CD14-positive monocyte (primary cell): ENCODE measurements at regions not wholly inside any gene's neighbourhood (a gene's known extent, or its start where the extent isn't known, plus 50 kb on each side); places are given as distances from the start of the nearest gene placed in this dataset.

ENCODE experiments used
- DNase-seq, 3 donors: peaks; one replicate each; pipeline ENCODE4 v3.0.0-alpha.2; 2011 to 2022
- H2AFZ ChIP-seq: 2 replicates; pipeline ENCODE4 v1.6.0; 2012; ENCODE audit warnings: mild to moderate bottlenecking, low read depth, low read length, inconsistent platforms; ENCODE audit not compliant: insufficient read depth, poor library complexity, severe bottlenecking
- H3K27ac ChIP-seq, 2 donors: 1 replicate in 1 of 2; 2 replicates in 1 of 2; pipeline ENCODE4 v1.5.1; 2012 to 2013; ENCODE audit warnings: low read length in 2 of 2, control low read depth in 1 of 2, inconsistent platforms in 1 of 2, low read depth in 1 of 2, mild to moderate bottlenecking in 1 of 2
- H3K27me3 ChIP-seq, 2 donors: one replicate each; pipeline versions ENCODE4 v1.6.0 to v1.6.1; 2011 to 2013; ENCODE audit warnings: low read length in 2 of 2; ENCODE audit not compliant: control insufficient read depth in 2 of 2, insufficient read depth in 2 of 2
- H3K36me3 ChIP-seq, 2 donors: replicated peaks in 1 of 2; 1 replicate in 1 of 2; 2 replicates in 1 of 2; pipeline versions ENCODE4 v1.5.1 to v1.6.1; 2012 to 2013; ENCODE audit warnings: low read length in 2 of 2, control low read depth in 1 of 2, inconsistent platforms in 1 of 2, mild to moderate bottlenecking in 1 of 2; ENCODE audit not compliant: insufficient read depth in 2 of 2, control insufficient read depth in 1 of 2
- H3K4me1 ChIP-seq, 2 donors: 1 replicate in 1 of 2; 2 replicates in 1 of 2; pipeline versions ENCODE4 v1.5.1 to v1.6.1; 2012 to 2013; ENCODE audit warnings: low read length in 2 of 2, control low read depth in 1 of 2, inconsistent platforms in 1 of 2, mild to moderate bottlenecking in 1 of 2, moderate library complexity in 1 of 2; ENCODE audit not compliant: insufficient read depth in 2 of 2, control insufficient read depth in 1 of 2
- H3K4me2 ChIP-seq: replicated peaks from 2 replicates; pipeline ENCODE3; 2012; ENCODE audit warnings: low read length, moderate library complexity, mild to moderate bottlenecking; ENCODE audit not compliant: poor library complexity, severe bottlenecking; ENCODE audit errors: extremely low read depth
- H3K4me3 ChIP-seq, 3 experiments: fragments of 200-600 bp in 1 of 3; sonication (generic) in 1 of 3; replicated peaks in 1 of 3; 1 replicate in 2 of 3; 2 replicates in 1 of 3; pipeline ENCODE4 v1.5.1; 2011 to 2013; ENCODE audit warnings: low read length in 3 of 3, mild to moderate bottlenecking in 3 of 3, control low read depth in 2 of 3, low read depth in 2 of 3, inconsistent platforms in 1 of 3, moderate library complexity in 1 of 3
- H3K79me2 ChIP-seq: 2 replicates; pipeline ENCODE4 v1.6.0; 2012; ENCODE audit warnings: mild to moderate bottlenecking, control low read depth, inconsistent platforms, low read length, moderate library complexity; ENCODE audit not compliant: insufficient read depth
- H3K9ac ChIP-seq: 2 replicates; pipeline ENCODE4 v1.6.0; 2017; ENCODE audit warnings: low read length, mild to moderate bottlenecking; ENCODE audit not compliant: insufficient read depth, poor library complexity, severe bottlenecking
- H3K9me3 ChIP-seq, 2 donors: replicated peaks in 1 of 2; 1 replicate in 1 of 2; 2 replicates in 1 of 2; pipeline versions ENCODE4 v1.5.1 to v1.6.1; 2012 to 2013; ENCODE audit warnings: low read length in 2 of 2, control low read depth in 1 of 2; ENCODE audit not compliant: control insufficient read depth in 1 of 2, insufficient read depth in 1 of 2
- H4K20me1 ChIP-seq: 2 replicates; pipeline ENCODE4 v1.6.0; 2012; ENCODE audit warnings: mild to moderate bottlenecking, low read length, control low read depth, moderate library complexity; ENCODE audit not compliant: insufficient read depth
- H3K27ac Mint-ChIP-seq, 7 donors: one replicate each; pipeline ENCODE4 v1.8.0; 2020; ENCODE audit warnings: mild to moderate bottlenecking in 7 of 7, mixed read lengths in 7 of 7, moderate library complexity in 6 of 7, inconsistent platforms in 2 of 7
- H3K27me3 Mint-ChIP-seq, 3 donors: one replicate each; pipeline ENCODE4 v1.8.0; 2021 to 2022; ENCODE audit warnings: low read depth in 3 of 3, mild to moderate bottlenecking in 3 of 3, mixed read lengths in 3 of 3, moderate library complexity in 3 of 3, inconsistent platforms in 1 of 3
- H3K36me3 Mint-ChIP-seq, 2 donors: one replicate each; pipeline ENCODE4 v1.8.0; 2020; ENCODE audit warnings: mixed read lengths in 2 of 2, inconsistent platforms in 1 of 2, mild to moderate bottlenecking in 1 of 2
- H3K4me1 Mint-ChIP-seq: one replicate; pipeline ENCODE4 v1.8.0; 2020; ENCODE audit warnings: mild to moderate bottlenecking, mixed read lengths
- H3K4me3 Mint-ChIP-seq, 2 donors: one replicate each; pipeline ENCODE4 v1.8.0; 2020; ENCODE audit warnings: mild to moderate bottlenecking in 2 of 2, mixed read lengths in 2 of 2, moderate library complexity in 1 of 2
- H3K9me3 Mint-ChIP-seq, 7 donors: one replicate each; pipeline ENCODE4 v1.8.0; 2020 to 2022; ENCODE audit warnings: mixed read lengths in 7 of 7, mild to moderate bottlenecking in 6 of 7, moderate library complexity in 6 of 7, inconsistent platforms in 2 of 7
- WGBS: methylation state at CpG from one replicate; pipeline ENCODE4 v1.1.5; 2013; ENCODE audit warnings: missing lambda C conversion rate; ENCODE audit not compliant: insufficient coverage; 5-methylcytosine and 5-hydroxymethylcytosine counted together
- intact Hi-C, 2 donors: fragments of 100-400 bp; cut with micrococcal nuclease; formaldehyde crosslinking; loops; one replicate each; pipeline versions ENCODE4 v1.15.0 to v1.15.1; 2023
- TF ChIP-seq, protein P1 (sequence below): fragments of 200-600 bp; IDR thresholded peaks from one replicate; pipeline ENCODE4 v1.8.0; 2022; ENCODE audit warnings: antibody characterized with exemption, mild to moderate bottlenecking

- no peaks in the 10 kb centered on the region for H3K36me3 Mint-ChIP-seq
- no peaks in the 10 kb centered on the region for H3K9me3 Mint-ChIP-seq
Measured at GRCh38 chr4:67080046-67080557, 465.2 kb downstream of the CENPC start.

DNA sequence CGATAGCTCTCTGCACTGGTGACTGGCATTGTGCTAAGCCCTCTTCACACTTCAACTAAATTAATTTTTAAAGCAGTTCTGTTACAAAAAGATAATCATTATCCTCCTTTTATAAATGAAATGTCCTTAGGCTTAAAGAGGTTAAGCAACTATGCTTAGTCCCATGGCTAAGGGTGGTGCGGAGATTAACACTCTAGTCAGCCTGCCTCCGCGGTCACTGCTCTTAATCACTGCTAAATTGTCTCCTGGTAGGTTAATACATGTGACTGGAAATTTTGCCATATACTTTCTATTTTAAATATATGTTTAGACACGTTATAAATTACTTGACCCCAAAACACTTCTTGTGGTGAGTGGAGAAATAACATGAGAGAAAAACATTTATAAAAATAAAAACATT, 473.7 kb downstream of the CENPC start:
- H3K4me3 Mint-ChIP-seq: no peak overlapping the region
- intact Hi-C loops: no loop called here
- no peak overlapping the region for H3K27ac Mint-ChIP-seq
- no peaks in the 10 kb centered on the region for H3K36me3 Mint-ChIP-seq
- Histone ChIP-seq H3K9ac (no peak overlapping the region), H3K4me3 (no peak overlapping the region), H3K27ac (no peak overlapping the region), H2AFZ (no peak overlapping the region), H3K27me3 (no peaks in the 10 kb centered on the region), H3K79me2 (no peaks in the 10 kb centered on the region), H3K4me2 (no peak overlapping the region), H3K4me1 (no peaks in the 10 kb centered on the region), H4K20me1 (no peaks in the 10 kb centered on the region), H3K36me3 (no peaks in the 10 kb centered on the region), H3K9me3 (peaks cover 0 to 9% of the 10 kb centered on the region in 2 donors)
- H3K4me1 Mint-ChIP-seq: no peaks in the 10 kb centered on the region
- peaks cover 1 to 16% (median 7%) of the 10 kb centered on the region in 7 donors for H3K9me3 Mint-ChIP-seq
- peaks cover 0 to 3% (median 1%) of the 10 kb centered on the region in 3 donors for H3K27me3 Mint-ChIP-seq
- TF ChIP-seq, protein P1, sequence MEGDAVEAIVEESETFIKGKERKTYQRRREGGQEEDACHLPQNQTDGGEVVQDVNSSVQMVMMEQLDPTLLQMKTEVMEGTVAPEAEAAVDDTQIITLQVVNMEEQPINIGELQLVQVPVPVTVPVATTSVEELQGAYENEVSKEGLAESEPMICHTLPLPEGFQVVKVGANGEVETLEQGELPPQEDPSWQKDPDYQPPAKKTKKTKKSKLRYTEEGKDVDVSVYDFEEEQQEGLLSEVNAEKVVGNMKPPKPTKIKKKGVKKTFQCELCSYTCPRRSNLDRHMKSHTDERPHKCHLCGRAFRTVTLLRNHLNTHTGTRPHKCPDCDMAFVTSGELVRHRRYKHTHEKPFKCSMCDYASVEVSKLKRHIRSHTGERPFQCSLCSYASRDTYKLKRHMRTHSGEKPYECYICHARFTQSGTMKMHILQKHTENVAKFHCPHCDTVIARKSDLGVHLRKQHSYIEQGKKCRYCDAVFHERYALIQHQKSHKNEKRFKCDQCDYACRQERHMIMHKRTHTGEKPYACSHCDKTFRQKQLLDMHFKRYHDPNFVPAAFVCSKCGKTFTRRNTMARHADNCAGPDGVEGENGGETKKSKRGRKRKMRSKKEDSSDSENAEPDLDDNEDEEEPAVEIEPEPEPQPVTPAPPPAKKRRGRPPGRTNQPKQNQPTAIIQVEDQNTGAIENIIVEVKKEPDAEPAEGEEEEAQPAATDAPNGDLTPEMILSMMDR: no peak
- DNase-seq: no peak
- WGBS: 100% methylated on average over 1 of the region's 5 CpGs

More at GRCh38 chr4:67080046-67080557, 465.2 kb downstream of the CENPC start:
- Mint-ChIP-seq H3K4me3 (no peak overlapping the region), H3K27me3 (peaks cover 1 to 5% (median 3%) of the 10 kb centered on the region in 3 donors), H3K4me1 (no peaks in the 10 kb centered on the region), H3K27ac (no peak overlapping the region)
- H3K9me3 ChIP-seq: no peaks in the 10 kb centered on the region
- intact Hi-C loops: no loop called here
- H3K36me3 ChIP-seq: no peaks in the 10 kb centered on the region
- H3K79me2 ChIP-seq: no peaks in the 10 kb centered on the region
- H3K4me1 ChIP-seq: no peaks in the 10 kb centered on the region
- DNase-seq: no peak
- H4K20me1 ChIP-seq: no peaks in the 10 kb centered on the region
- TF ChIP-seq, protein P1: no peak
- H3K4me3 ChIP-seq: no peak overlapping the region
- no peak overlapping the region for H3K9ac ChIP-seq
- WGBS: 88% methylated on average over 1 of the region's 2 CpGs
- no peak overlapping the region for H2AFZ ChIP-seq
- no peak overlapping the region for H3K27ac ChIP-seq
- no peaks in the 10 kb centered on the region for H3K27me3 ChIP-seq
- no peak overlapping the region for H3K4me2 ChIP-seq
